HG03066 (cell line): ENCODE measurements at regions not wholly inside any gene's neighbourhood (a gene's known extent, or its start where the extent isn't known, plus 50 kb on each side); places are given as distances from the start of the nearest gene placed in this dataset.
"Not testable (repeated sequence)": the region's sequence is repeated elsewhere in the genome, so short reads cannot be mapped to it uniquely, and the experiment has no call there.

ENCODE experiments used
- ATAC-seq: cut with Tn5 transposase; IDR thresholded peaks from one replicate; pipeline ENCODE4 v1.9.1; 2021; ENCODE audit warnings: low read depth; ENCODE audit not compliant: unreplicated experiment

DNA sequence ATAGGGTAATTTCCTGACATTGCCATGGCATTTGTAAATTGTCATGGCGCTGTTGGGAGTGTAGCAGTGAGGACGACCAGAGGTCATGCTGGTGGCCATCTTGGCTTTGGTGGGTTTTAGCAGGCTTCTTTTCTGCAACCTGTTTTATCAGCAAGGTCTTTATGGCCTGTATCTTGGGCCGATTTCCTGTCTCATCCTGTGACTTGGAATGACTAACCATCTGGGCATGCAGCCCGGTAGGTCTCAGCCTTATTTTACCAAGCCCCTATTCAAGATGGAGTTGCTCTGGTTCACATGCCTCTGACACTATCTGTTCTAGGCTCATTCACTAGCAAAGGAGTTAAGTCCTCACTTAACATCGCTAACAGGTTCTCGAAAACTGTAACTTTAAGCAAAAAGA lies 1374.2 kb downstream of the FAM181B start:
- ATAC-seq = no peak

DNA sequence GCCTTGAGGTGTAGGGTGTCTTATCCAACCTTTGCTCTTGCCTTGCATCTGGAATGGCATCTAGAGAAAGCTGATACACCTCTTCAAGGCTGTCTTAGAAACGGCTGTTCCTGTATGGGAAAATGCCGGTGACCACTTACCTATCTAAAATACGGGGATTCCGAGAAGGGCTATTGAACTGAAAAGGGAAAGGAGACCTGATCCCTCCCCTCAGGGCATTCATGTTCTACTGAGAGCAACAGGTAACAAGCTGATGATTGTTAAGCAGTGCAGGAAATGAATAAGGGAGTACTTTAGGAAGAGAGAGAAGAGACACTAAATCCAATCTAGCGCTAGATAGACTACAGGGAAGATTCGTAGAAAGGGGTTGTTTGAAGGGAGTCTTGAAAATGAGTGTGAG lies 1388.1 kb downstream of the FAM181B start:
- no peak for ATAC-seq

DNA sequence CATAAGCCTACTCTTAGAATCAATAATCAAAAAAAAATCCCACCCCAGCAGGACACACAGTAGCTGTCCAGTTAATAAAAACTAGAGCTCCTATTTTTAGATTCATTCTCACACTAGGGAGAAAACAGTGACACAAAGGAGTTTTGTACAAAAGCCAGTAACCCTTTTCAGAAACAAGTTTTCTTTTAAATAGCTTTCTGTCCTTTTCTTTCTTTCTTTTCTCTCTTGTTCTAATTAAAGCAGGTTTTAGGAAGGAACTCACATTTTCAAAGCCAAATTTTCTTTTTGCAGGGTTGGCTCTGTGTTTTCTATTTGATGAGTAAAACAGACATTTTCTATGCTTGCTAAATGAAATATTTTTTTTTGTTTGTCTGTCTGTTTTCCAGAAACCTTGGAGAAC lies 1390.7 kb downstream of the FAM181B start:
- no peak for ATAC-seq

DNA sequence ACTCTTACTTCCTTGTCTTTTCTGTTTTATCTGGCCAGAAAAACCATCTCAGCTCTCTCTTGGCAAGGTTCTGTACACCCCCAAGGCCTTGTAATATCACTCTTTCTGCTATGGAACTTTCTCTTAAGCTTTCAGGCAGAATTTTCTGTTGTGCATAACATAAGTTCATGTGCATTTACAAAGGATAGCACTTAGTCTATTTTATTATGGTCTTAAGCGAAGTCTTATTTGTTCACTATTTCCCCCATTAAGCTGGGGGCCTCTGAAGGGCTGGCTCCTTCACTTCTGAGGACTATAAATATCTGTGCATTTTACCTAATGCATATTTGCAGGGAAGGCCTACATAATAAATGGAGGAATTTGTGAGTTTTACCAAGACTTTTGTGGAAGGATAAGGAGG lies 1393.4 kb downstream of the FAM181B start:
- no peak for ATAC-seq

DNA sequence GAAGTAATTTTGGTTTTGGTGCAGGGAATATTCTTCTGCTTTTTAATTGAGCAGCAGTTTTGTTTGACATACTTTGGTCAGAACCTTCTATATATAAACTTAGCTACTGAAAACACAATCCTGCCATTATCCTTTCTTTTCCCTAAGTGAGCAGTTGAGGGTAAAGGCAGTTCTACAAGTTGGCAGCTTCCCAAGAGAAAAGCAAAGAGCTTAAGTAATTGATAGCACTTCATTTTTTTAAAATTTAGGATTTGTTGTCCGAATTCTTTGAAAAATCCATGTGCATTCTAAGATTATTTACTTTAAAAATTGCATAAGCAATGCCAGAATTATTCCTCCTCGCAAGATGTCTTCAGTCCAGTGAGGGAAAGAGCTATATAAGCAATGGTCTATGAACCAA lies 1394.1 kb downstream of the FAM181B start:
- no peak for ATAC-seq

DNA sequence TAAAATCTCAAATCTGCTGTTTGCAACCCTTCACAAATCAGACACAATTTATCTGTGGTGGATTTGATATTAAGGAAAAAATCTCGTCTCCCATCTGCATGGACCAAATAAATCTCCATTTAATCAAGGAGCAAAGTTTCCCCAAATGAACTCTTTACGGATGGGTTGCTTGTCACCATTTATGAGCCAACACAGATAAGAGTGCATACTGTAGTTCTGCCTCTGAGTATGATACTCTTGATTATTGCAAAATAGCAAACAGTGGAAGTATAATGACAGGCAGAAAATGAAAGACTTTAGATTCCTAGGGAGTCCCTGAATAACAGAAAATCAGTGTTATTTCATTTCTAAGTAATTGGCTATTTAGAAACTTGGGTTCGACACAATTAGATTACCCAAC lies 1395.9 kb downstream of the FAM181B start:
- ATAC-seq = no peak

DNA sequence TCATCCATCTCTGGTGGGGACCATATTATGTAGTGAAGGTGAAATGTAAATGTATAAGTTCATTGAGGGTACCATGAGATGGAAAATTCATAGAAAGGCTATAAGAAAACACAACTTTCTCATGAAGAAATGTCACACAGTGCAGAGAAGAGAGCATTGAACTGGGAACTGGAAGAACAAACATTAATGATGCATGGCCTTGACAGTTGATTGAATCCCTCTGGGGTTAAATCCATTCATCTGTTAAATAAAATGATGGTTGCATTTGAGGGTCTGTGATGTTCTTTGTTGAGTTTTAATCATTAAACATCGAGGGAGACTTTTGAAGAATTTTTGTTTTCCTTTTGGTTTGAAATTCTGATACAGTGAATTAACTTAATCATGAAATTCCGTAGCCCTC lies 1401.4 kb downstream of the FAM181B start:
- no peak for ATAC-seq

DNA sequence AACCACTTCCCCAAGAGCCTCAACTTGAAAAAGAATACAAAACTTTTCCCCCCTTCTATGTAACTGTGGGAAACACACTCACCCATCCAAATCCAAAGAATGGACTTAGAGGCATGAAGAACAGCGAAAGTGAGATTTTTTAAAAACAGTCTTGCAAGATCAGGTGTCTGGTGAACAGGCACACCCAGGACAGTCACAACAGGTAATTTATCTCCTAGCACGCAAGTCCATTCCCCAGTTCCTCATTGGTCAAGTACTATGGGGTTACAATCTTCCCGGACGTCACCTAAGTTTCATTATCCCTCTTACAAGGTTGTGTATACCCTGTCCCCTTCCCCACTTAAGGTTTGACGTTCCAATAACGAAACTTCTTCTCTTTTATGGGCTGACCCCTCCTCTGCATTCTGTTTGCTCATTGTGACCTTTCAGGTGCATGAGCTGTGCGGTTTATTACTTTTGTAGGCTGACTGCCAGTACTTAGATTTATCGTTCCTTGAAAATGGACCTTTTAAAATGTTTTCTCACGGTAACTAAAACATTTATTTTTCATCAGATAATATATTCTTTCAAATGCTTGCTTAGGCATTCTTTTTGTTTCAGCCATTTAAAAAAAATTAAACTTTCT lies 1401.9 kb downstream of the FAM181B start:
- ATAC-seq = no peak

DNA sequence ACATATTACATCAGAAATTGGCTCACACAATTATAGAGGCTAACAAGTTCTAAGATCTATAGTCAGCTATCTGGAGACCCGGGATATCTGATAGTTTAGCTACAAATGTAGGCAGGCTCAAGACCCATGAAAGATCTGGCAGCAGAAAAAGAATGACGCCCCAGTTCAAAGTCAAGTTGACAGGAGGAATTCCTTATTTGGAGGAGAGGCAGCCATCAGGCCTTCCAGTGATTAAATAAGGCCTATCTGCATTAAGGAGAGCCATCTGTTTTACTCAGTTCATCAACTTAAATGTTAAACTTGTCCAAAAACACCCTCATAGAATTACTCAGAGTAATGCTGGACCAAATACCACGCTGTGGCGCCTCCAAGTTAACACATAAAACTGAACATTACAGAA lies 1402.6 kb downstream of the FAM181B start:
- no peak for ATAC-seq

DNA sequence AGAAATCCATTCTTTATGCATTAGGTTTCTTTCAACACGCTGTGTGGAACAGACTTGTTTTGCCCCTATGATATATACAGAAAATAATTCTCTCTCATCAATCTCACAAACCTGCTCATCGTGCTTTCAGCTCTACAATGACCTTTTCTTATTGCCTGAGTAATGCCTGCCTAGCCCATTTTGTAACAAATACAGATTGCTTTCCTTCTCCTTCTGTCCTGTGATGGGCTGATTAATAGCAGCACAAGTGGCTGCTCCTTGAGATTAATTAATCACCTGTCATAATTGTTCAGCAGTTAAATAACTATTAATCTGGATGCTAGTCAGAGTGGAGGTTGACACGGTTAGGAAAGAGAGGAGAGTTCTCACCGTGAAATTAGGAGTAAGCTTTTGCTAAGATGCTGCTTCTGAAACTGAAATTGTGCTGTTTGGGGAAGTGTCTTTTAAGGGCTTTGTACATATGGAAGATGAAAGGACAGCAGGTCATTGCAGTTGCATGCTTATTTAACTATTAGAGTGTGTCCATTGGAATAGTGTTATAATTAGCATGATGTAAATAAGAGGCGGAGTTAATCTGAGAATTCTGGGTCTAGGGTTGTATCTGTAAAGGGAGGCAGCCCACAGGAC lies 1430.5 kb downstream of the FAM181B start:
- no peak for ATAC-seq

DNA sequence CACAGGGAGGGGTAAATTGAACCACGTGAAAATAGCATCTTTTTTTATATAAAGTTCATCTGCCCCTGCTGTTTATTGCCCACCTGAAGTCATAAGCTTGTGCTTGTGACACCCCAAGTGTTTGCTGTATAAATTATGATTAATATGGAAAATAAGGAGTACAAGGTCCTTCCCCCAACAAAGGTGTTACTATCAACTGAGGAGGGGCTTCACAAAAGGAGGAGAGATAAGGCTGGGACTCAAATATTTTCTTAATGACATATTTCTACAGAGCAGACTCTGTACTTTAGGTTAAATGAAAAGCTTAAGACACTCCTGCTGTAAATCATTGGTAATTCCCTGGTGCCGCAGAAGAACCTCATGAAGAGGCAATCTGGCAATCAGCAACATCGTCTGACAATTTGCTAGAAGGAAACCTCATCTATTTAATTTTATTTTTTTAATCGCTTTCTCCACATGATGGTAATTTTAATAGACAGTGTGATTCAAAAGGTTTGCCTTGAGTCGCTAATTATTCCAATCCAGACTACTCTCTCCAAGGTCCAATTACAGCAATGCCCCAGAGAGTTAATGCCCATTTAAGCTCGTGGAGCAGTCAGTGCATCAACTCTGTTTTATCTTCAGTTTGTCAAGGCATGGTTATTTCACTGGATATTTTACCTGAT lies 1432.4 kb downstream of the FAM181B start:
- no peak for ATAC-seq

DNA sequence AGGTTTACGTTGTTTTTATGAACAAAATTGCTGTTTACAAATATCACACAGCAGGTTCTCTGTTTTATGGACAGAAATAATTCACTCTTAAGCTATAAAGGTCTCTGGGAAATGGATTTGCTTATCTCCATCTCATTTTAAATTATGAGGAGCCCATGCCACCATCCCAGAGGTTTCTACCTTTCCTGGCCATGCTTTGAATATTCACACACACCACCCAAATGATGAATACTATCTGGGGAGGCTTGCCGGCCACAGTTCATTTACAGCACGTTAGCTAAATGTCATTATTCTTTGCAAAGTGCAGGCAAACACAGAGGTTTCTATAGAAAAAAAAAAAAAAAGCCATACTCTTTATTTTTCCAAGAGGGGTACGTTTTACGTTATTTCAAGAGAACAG lies 1446.7 kb downstream of the FAM181B start:
- ATAC-seq = no peak

DNA sequence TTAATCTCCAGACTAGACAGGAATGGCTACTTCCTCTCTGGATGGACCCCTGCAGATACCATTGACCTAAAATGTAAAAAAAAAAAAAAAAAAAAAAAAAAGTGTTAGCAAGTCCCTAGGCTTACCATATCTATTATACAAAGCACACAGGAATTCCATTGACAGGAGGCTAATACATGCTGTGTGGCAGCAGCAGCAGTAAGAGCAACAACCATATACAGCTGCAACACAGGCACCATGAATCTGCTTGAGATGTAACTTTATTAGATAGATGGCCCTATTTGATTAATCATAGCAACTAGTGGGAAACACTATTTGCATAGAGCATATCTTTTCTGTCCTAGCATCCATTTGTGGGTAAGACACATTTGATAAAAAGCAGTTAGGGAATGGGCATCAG lies 1447.1 kb downstream of the FAM181B start:
- no peak for ATAC-seq

DNA sequence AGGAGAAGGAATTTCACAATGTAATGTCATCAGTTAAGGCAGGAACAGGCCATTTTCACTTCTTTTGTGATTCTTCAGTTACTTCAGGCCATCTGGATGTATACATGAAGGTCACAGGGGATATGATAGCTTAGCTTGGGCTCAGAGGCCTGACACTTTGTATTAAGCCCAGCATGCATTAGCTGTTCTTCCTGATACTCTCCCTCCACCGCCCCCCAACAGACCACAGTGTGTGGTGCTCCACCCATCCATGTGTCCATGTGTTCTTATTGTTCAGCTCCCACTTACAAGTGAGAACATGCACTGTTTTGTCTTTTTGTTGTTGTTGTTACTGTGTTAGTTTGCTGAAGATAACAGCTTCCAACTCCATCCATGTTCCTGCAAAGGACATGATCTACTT lies 1453.4 kb downstream of the FAM181B start:
- ATAC-seq = not testable (repeated sequence)

DNA sequence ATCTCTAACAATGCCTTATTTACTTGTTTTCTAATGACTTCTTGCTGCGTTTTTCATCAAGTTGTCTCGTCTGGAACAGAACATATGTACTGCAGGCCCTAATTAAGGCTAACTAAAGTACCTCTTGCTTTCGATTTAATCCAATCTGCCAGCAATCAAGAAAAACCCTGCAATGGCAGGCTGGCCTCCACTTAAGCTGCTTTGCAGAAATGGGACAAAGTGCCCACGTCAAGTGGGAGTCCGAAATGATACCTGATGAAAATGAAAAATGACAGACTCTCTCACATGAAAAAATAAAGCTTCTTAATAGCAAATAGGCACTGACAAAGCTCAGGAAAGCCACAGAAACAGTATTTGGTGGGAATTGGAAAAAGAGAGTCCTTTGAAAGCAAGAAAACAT lies 1454.7 kb downstream of the FAM181B start:
- no peak for ATAC-seq

DNA sequence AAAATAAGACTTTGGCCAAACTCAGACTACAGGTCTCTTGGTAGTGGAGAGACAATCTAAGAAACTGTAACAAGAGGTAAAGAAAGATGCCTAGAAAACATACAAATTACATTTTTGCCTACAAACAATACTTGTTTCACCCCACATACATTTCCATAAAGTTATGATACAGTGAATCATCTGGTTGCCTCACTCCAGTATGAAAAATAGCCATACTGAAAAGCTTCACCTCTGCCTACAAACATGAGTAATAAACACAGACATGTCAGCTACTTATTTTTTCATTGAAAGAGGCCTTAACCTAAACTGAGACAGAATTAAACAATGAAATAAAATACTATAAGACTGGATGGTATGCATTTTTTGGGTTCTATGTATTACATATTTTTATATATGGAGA lies 1463.0 kb downstream of the FAM181B start:
- ATAC-seq = no peak

DNA sequence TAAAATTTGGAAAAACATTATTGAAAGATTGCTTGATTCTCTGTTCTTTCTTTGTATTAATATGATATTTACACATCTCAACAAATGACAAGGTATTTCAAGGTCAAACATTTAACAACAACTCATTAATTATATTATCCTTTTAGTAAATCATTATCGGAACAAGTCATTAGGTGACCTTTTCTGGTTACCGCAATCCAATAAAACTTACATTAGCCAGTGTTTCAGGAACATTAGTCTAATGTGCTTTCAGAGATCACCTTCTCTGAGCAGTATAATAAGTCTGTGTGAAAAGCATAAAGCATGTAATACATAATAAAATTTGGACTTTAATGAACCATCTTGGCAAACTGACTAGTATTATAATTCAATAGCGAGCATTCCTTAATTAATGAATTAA lies 1466.4 kb downstream of the FAM181B start:
- no peak for ATAC-seq

DNA sequence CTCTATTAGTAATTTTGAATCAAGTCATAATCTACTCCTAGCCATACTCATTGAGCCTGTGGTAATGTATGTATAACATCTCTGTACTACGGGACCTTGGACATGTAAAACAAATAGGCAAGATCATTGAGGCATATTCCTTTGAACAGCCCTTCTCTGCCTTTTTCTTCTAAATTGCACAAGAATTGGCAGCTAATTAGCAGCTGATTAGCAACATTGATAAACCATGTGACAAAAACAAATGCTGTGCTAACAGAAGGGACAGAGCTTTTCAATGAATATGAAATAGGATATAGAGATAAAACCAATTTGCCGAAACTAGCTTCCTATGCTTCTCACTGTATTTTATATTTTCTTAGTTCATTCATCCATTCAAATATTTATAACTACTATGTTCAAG lies 1474.2 kb downstream of the FAM181B start:
- no peak for ATAC-seq

DNA sequence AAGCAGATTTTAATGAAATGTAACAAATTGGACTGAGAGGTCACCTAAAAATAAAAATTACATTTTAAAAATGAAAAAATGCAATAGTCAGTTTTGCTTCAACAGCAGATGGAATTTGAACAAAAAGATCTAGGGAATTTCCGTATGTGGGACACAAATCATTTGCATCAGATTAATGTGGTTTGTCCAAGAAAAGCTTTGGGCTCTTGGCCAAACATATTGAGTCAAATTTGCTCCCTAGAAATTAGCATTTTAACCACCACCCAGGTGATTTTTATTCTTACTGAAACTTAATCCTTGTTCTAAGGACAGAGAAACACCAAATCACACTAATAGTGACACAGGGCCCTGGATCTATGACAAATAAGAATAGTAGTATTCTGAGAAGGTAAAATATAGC lies 1477.8 kb downstream of the FAM181B start:
- no peak for ATAC-seq

DNA sequence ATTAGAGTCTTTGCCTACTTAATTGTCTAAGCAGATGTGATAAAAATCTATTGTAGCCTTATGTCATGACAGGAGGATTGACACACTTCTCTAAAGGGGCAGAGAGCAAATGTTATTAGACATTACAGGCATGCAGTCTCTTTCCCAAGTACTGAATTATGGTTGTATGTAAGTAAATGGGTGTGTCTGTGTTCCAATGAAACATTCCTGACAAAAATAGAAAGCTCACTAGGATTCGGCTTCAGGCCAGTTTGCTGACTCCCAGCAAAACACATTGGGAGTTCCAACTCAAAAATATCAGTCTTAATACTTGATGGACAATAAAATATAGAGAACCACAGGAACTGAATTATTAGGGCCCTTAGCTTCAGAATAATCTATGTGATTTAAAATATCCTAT lies 1480.4 kb downstream of the FAM181B start:
- no peak for ATAC-seq

DNA sequence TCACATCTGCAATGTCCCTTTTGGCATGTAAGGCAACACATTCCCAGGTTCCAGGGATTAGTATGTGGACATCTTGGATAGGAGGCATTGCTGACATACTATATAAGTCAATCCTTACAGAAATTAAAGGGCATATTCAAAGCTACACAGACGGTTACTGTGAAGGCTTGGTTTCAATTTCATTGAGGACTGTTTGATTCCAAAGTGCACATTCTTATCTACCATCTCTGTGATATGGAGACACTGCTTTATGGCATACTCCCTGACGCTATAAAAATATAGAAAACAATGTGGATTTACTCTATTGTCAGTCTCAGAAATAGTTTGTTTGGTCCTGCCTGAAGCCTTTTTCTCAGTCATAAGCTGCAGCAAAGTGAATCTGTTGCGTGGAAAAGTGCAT lies 1486.7 kb downstream of the FAM181B start:
- no peak for ATAC-seq

DNA sequence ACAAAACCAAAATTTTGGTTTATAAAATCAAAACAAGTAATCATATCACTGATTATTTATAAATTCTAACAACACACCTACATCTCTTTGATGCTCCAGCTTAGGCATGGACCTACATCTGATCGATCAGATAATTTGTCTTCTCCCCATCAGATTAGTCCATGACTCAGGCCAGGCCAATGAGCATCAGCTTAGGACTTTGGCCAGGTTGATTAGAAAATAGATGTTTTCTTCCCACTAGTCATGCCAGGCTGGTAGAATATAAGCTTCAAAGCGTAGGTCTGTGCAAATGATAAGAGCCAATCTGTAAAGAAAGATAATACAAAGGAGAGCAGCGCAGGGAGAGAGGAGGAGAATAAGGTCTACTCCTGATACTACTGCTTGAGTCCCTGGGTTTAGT lies 1487.9 kb downstream of the FAM181B start:
- ATAC-seq = no peak
